HG02981 (cell line): ENCODE measurements at regions not wholly inside any gene's neighbourhood (a gene's known extent, or its start where the extent isn't known, plus 50 kb on each side); places are given as distances from the start of the nearest gene placed in this dataset.

Source experiments
- ATAC-seq: cut with Tn5 transposase; IDR thresholded peaks from one replicate; pipeline ENCODE4 v1.9.1; 2021; ENCODE audit warnings: mild to moderate bottlenecking, moderate library complexity; ENCODE audit not compliant: unreplicated experiment

DNA sequence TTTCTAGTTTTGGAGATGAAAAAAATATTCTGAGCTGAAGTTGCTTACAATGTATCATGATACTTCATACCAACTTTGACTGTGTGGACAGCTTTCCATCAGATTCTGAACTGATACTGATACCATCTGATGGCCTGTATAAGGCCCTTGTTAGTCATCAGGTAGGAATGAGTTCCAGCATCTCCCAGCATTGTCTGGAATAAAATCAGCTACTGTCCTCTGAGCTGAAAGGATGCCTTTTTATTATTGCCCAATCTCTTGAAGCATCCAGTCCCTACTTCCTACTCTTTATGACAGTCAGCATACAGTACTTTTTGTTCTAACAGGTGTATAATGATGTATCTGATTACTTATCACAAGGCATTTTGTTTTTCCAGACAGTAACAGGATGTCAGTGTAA, 70.6 kb upstream of the EYA4 start:
- no peak for ATAC-seq

DNA sequence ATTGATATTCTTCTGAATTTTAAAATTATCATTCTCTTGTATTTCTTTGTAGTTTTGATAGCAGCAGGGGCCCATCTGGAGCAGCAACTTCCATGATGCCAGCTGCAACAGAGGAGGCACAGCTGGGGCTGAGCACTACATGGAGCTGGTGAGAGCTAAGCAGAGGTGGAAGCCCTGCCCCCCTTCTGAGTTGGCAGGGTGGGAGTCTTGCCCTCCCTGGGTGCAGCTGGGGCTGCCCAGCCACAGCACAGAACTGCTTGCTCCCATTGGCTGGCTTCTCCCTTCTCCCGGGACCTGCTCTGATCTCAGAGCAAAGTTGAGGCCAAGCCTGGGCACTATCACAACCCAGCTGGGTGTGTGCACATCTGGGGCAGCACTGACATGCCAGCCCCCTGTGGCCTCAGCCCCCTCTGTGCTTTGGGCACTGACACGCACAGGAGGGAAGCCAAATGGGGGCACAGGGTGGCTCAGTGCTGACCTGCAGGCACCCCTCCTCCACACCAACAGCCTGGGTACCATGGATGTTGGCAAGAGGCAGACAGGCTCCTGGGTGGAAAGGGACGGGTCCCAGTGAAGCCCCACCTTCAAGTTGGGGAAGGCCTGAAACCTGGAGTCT, 69.1 kb upstream of the EYA4 start:
- ATAC-seq = no peak

DNA sequence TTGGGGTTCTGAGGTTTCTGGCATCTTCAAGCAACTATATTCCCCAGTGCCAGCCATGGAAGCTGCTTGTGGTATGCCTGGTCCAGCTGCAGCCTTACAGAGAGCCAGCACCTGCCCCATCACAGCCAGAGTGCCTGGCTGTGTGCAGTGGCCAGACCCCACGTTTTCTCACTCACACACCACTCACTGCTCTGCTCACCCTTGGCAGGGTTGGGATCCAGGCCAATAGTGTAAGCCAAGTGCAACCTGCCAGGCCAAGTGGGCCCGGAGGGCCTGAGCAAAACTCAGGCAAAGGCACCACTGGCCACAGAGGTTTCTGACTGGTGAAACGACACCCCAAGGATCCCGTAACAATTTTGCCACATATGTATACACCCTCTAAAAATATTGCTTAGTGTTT, 67.9 kb upstream of the EYA4 start:
- no peak for ATAC-seq

DNA sequence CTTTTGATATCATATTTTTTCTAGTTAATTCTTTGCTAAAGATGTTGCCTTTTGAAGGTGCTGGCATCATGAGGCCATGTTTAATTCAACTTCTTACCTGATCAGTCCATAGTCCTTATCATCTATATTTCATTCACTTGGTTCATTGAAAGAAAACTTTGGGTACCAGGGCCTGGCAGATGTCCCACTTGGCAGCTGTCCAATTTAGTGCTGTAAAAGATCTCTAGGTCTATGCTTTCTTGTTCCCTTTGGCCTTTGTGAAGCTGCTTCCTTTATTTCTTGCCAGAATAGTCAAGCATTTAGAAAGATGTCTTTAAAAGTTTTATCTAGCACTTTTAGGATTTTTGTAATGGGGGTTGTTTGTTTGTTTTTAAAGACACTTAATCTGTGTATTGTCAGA, 61.7 kb upstream of the EYA4 start:
- ATAC-seq = no peak

DNA sequence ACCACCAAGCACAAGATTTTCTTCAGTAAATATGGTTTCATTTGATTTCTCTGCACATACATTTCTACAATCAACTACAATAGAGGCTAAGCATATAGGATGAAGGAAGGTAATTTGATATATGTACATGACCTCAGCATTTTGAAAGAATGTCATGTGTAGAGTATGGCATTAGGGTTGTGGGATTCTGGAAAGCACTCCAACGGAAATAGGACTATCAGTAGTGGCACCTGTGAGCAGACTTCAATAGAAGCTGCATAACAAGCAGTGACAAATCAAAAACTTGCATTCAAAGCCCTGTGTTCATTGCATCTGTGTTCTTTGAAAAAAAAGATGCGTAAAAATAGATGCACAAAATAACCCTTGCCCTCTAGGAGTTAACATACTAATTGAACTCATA, 57.5 kb upstream of the EYA4 start:
- no peak for ATAC-seq

DNA sequence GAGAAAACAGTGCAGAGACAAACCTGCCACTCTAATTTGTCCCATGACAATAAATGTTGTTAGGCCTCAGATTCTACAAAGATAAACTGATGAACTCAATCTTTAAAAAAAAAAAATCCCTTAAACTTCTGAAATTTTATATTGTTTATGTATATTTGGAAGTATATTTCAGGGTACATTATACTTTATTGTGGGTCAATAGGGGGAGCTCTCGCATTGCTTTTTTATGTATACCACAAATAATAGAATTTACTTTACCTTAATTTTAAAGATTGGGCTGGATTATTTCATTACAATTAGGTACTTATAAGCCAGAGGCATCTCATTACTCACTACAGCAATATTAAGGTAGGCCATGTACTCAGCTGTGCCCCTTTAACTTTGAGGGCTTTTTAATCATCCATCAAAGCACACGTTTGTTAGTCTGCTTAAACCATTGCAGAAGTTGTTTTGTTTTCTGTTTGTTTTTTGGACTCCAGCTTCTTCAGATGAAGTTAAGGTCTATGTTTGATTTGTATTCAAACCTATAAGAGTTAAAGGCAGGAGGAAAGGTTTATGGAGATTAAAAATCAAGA, 56.3 kb upstream of the EYA4 start:
- no peak for ATAC-seq

DNA sequence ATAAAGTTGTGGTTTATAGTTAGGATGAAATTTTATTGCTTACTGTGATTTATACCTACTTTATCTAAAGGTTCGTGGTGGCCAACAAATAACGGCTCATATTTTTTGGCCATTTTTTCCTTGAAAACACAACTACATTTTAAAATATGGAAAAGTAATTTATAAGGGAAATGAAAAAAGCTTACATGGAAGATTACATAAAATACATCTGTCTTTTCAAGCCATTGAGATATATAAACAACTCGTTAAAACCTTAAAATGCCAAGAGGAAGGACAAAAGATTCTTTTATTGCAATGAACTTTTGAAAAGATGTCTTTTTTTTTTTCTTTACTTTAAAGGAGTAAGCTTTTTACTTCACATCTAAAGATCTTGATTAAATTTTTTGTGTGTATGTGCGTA, 55.4 kb upstream of the EYA4 start:
- no peak for ATAC-seq

DNA sequence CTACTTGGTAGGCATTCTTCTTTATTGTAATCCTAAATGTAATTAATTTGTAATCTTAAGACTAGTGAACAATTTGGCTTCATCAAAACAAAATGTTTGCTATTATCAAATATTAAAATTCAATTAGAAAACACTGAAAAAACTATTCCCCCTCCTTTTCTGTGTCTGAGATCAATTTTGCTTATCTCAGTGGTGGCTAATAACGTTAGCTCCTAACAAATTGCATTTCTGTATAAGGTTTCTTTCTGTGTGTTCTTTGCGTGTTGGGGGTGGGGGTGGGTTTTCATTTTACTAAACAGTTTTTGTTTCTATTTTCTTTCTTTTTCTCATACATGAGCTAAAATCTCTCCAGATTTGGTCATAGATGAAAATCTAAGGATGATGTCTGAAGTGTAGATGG, 54.0 kb upstream of the EYA4 start:
- no peak for ATAC-seq

DNA sequence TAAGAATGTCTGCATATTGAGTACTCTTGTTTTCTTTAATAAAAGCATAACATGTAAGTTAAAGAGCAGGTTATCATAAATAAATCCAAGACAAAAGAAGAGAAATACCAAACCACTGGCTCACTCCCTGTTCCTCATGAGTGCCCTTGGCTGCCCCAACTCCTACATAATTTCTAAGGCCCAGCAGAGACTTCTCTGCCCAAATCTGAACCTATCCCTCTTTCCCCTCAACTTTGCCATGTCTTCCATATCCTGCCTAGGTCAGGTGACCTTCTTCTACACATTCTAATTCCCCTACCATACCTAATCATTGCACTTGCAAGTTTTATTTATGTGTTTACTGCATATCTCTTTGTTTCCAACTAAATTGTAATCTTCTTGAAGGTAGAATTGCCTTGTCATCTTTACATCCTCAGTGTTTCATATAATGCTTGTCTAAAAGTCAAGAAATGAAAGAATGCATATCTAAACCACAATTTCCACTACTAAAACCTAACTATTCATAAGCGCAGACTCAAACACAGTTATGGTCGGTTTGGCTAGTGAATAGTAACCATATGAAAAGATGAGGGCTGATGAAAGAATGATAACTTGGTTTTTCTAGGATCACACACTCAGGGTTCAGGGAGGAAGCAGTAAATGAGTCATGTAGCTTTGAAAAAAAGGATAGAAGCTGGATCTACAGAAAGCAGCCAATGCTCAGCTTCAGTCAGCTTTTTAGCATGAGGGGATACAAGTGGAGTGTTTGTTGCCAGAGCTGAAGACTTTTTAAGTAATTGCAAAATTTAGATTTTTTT, 53.3 kb upstream of the EYA4 start:
- no peak for ATAC-seq

DNA sequence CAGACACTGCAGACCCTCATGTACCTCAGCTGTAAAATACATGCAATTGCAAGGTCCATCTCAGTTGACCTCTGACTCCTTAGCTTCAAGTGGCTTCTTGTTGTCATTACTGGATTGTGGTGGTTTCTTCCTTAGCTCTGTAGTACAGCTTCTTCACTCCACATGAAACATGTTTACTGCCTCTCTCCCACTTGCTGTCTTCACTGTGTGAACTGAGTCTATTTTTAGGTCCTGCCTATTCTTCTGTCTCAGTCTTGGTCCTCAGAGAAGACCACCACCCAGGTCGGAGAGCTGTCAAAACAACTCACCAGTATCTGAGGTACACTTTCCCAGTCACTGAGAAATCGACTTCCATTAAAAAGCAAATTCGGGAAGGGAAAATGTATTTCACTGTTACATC, 50.2 kb upstream of the EYA4 start:
- ATAC-seq = no peak

DNA sequence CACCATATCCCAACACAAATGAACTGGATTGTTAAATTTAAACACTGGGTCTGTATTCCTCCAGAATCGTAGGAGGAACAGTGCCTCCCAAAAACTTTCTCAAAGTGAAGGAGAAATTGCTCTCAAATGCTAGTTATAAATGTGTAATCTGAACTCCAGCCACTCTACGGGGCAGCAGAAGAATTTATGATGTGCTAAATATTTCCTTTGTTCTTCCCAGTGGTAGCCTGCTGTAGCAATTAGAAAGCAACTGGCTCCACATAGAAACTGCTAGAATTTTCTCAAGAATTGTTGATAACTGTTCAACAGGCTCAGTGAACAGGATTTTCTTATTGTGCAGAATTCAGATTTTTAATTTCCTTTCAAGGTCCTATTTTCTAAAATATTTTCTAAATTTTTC, 49.8 kb upstream of the EYA4 start:
- ATAC-seq = no peak
